ENCODE measurements at regions not wholly inside any gene's neighbourhood (a gene's known extent, or its start where the extent isn't known, plus 50 kb on each side); places are given as distances from the start of the nearest gene placed in this dataset.

GRCh38 chr9:16278326-16278999 lies 592.0 kb downstream of the BNC2 start:
- no peak for DNase-seq
- 83 to 90% (median 88%) methylated on average over 13 of the region's 13 CpGs for WGBS, 3 donors
- intact Hi-C loops (cut with DNase I), result no loop called here
- no peaks in the 10 kb centered on the region for H3K27me3 ChIP-seq
- no peaks in the 10 kb centered on the region for H3K9me3 ChIP-seq
- TF ChIP-seq EP300 (IDR thresholded peaks at IDR 0.05) (no peak), POLR2A (IDR thresholded peaks at IDR 0.05) (no peak), CTCF (IDR thresholded peaks at IDR 0.05) (no peak)
- H3K4me3 ChIP-seq, result no peak overlapping the region
- H3K4me1 ChIP-seq (ENCODE audit: insufficient read depth), result no peaks in the 10 kb centered on the region
- no peak overlapping the region for H3K27ac ChIP-seq
- no peaks in the 10 kb centered on the region for H3K36me3 ChIP-seq

GRCh38 chr9:16281707-16282106 lies 588.8 kb downstream of the BNC2 start:
- peak overlapping the region in 1 of 2 donors; percentile 21 for H3K27ac ChIP-seq
- WGBS, 3 donors, result 92 to 96% (median 95%) methylated on average over 5 of the region's 5 CpGs
- DNase-seq, result no peak
- H3K9me3 ChIP-seq, result no peaks in the 10 kb centered on the region
- H3K36me3 ChIP-seq, result no peaks in the 10 kb centered on the region
- no peak overlapping the region for H3K4me3 ChIP-seq
- TF ChIP-seq CTCF (IDR thresholded peaks at IDR 0.05), result no peak
- TF ChIP-seq POLR2A (IDR thresholded peaks at IDR 0.05), result no peak
- TF ChIP-seq EP300 (IDR thresholded peaks at IDR 0.05), result no peak
- H3K27me3 ChIP-seq, result no peaks in the 10 kb centered on the region
- no peaks in the 10 kb centered on the region for H3K4me1 ChIP-seq (ENCODE audit: insufficient read depth)
- intact Hi-C loops (cut with DNase I), result no loop called here

GRCh38 chr9:16282216-16282615 lies 588.3 kb downstream of the BNC2 start:
- whole genome bisulfite sequencing, 3 donors, result 43 to 62% (median 47%) methylated on average over 2 of the region's 2 CpGs
- no peak overlapping the region for H3K4me3 ChIP-seq
- no peaks in the 10 kb centered on the region for H3K36me3 ChIP-seq
- H3K4me1 ChIP-seq (ENCODE audit: insufficient read depth), result no peaks in the 10 kb centered on the region
- peak overlapping the region in 1 of 2 donors; percentile 21 for H3K27ac ChIP-seq
- H3K27me3 ChIP-seq, result no peaks in the 10 kb centered on the region
- no peak for TF ChIP-seq CTCF (IDR thresholded peaks at IDR 0.05)
- TF ChIP-seq POLR2A (IDR thresholded peaks at IDR 0.05), result no peak
- no peak for TF ChIP-seq EP300 (IDR thresholded peaks at IDR 0.05)
- H3K9me3 ChIP-seq, result no peaks in the 10 kb centered on the region
- DNase-seq, result no peak
- intact Hi-C loops (cut with DNase I), result no loop called here

- intact Hi-C loops (cut with DNase I), result no loop called here
- TF ChIP-seq CTCF (IDR thresholded peaks at IDR 0.05), result no peak
- no peak for TF ChIP-seq EP300 (IDR thresholded peaks at IDR 0.05)
- TF ChIP-seq POLR2A (IDR thresholded peaks at IDR 0.05), result no peak
These were observed 587.8 kb downstream of the BNC2 start for GRCh38 chr9:16282718-16283117.

More at GRCh38 chr9:16282718-16283117, 587.8 kb downstream of the BNC2 start:
- H3K27me3 ChIP-seq, result no peaks in the 10 kb centered on the region
- no peaks in the 10 kb centered on the region for H3K9me3 ChIP-seq
- H3K4me3 ChIP-seq, result no peak overlapping the region
- no peaks in the 10 kb centered on the region for H3K36me3 ChIP-seq
- no peak for DNase-seq
- peak overlapping the region in 1 of 2 donors; percentile 21 for H3K27ac ChIP-seq
- WGBS, 3 donors, result 60 to 70% (median 61%) methylated on average over 9 of the region's 9 CpGs
- no peaks in the 10 kb centered on the region for H3K4me1 ChIP-seq (ENCODE audit: insufficient read depth)

Measured in ovary (tissue), 7 donors.